Astrocyte (in vitro differentiated cells and primary cell): ENCODE measurements at regions not wholly inside any gene's neighbourhood (a gene's known extent, or its start where the extent isn't known, plus 50 kb on each side); places are given as distances from the start of the nearest gene placed in this dataset.

ENCODE experiments used
- EZH2 ChIP-seq: IDR thresholded peaks from 2 replicates; pipeline ENCODE4 v1.6.1; 2012; ENCODE audit warnings: mild to moderate bottlenecking, low read length, inconsistent platforms; ENCODE audit not compliant: insufficient read depth
- TF ChIP-seq, protein P1 (sequence below): IDR thresholded peaks from 2 replicates; pipeline ENCODE4 v1.5.1; 2011; ENCODE audit warnings: low read depth, mild to moderate bottlenecking, inconsistent platforms, low read length, moderate library complexity; ENCODE audit not compliant: insufficient read depth

DNA sequence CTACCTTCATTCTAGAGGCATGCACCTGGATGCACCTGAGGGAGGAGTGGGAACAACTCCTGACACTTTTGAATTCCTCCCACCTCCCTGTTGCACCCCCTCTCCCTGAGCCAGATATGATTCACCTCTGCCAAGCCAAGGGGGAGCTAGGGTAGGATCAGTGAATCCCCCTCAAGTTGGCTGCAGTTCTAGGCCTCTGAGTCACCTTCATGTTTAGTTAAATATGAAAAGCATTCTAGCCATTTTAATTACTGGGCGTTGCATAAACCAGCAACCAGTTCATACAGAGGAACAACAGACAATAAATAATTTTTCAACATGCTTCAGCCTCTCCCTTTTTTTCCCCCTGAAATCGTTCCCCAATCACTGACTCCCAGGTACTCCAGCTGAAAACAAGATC is 1440.2 kb downstream of the ADGRL3 start:
- TF ChIP-seq, protein P1, sequence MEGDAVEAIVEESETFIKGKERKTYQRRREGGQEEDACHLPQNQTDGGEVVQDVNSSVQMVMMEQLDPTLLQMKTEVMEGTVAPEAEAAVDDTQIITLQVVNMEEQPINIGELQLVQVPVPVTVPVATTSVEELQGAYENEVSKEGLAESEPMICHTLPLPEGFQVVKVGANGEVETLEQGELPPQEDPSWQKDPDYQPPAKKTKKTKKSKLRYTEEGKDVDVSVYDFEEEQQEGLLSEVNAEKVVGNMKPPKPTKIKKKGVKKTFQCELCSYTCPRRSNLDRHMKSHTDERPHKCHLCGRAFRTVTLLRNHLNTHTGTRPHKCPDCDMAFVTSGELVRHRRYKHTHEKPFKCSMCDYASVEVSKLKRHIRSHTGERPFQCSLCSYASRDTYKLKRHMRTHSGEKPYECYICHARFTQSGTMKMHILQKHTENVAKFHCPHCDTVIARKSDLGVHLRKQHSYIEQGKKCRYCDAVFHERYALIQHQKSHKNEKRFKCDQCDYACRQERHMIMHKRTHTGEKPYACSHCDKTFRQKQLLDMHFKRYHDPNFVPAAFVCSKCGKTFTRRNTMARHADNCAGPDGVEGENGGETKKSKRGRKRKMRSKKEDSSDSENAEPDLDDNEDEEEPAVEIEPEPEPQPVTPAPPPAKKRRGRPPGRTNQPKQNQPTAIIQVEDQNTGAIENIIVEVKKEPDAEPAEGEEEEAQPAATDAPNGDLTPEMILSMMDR, result no peak
- no peak for TF ChIP-seq EZH2
